DND-41 (cell line): ENCODE measurements at regions not wholly inside any gene's neighbourhood (a gene's known extent, or its start where the extent isn't known, plus 50 kb on each side); places are given as distances from the start of the nearest gene placed in this dataset.

ENCODE experiments used
- ATAC-seq: fragments of 200-7000 bp; cut with Tn5 transposase; 3 replicates; pipeline ENCODE4 v1.9.1; 2021; ENCODE audit warnings: low read depth; ENCODE audit not compliant: insufficient read depth
- DNase-seq: peaks from one replicate; pipeline ENCODE4 v3.0.0-alpha.2; 2020
- H2AFZ ChIP-seq: 2 replicates; pipeline ENCODE4 v1.6.0; 2012; ENCODE audit warnings: low read depth, low read length
- H3K27ac ChIP-seq: 2 replicates; pipeline ENCODE4 v1.5.1; 2012; ENCODE audit warnings: low read length, inconsistent platforms
- H3K27me3 ChIP-seq: fragments of 200-600 bp; sonication (generic); 2 replicates; pipeline ENCODE4 v1.6.0; 2012; ENCODE audit warnings: low read length, mild to moderate bottlenecking, inconsistent platforms; ENCODE audit not compliant: insufficient read depth, poor library complexity
- H3K36me3 ChIP-seq: 2 replicates; pipeline ENCODE4 v1.5.1; 2012; ENCODE audit warnings: low read length, inconsistent platforms; ENCODE audit not compliant: insufficient read depth
- H3K4me1 ChIP-seq: 2 replicates; pipeline ENCODE4 v1.5.1; 2012; ENCODE audit warnings: mild to moderate bottlenecking, low read length; ENCODE audit not compliant: insufficient read depth
- H3K4me2 ChIP-seq: 2 replicates; pipeline ENCODE4 v1.6.0; 2012; ENCODE audit warnings: mild to moderate bottlenecking, moderate library complexity, low read length, inconsistent platforms; ENCODE audit not compliant: insufficient read depth
- H3K4me3 ChIP-seq, 2 experiments: fragments of 200-600 bp in 1 of 2; shearing (Covaris generic) in 1 of 2; 2 replicates each; pipeline ENCODE4 v1.5.1; 2012 to 2016; ENCODE audit warnings: inconsistent platforms in 2 of 2, low read length in 2 of 2, mild to moderate bottlenecking in 2 of 2, low read depth in 1 of 2, moderate library complexity in 1 of 2
- H3K79me2 ChIP-seq: 2 replicates; pipeline ENCODE4 v1.6.0; 2012; ENCODE audit warnings: low read length, inconsistent platforms; ENCODE audit not compliant: insufficient read depth
- H3K9ac ChIP-seq: 2 replicates; pipeline ENCODE4 v1.6.0; 2012; ENCODE audit warnings: low read depth, mild to moderate bottlenecking, inconsistent platforms, low read length, moderate library complexity
- H3K9me3 ChIP-seq: 2 replicates; pipeline ENCODE4 v1.5.1; 2012; ENCODE audit warnings: low read length, moderate library complexity, mild to moderate bottlenecking, inconsistent platforms; ENCODE audit not compliant: insufficient read depth, severe bottlenecking
- H4K20me1 ChIP-seq: 2 replicates; pipeline ENCODE4 v1.6.0; 2012; ENCODE audit warnings: low read length; ENCODE audit not compliant: insufficient read depth
- EZH2 ChIP-seq: IDR thresholded peaks from 3 replicates; pipeline ENCODE4 v1.6.1; 2012; ENCODE audit warnings: borderline replicate concordance, low read depth, mild to moderate bottlenecking, moderate library complexity, low read length, inconsistent platforms; ENCODE audit not compliant: severe bottlenecking
- TF ChIP-seq, protein P1 (sequence below): IDR thresholded peaks from 2 replicates; pipeline ENCODE4 v1.5.1; 2012; ENCODE audit warnings: borderline replicate concordance, low read length, moderate library complexity, mild to moderate bottlenecking; ENCODE audit not compliant: poor library complexity, severe bottlenecking; ENCODE audit errors: extremely low read depth

DNA sequence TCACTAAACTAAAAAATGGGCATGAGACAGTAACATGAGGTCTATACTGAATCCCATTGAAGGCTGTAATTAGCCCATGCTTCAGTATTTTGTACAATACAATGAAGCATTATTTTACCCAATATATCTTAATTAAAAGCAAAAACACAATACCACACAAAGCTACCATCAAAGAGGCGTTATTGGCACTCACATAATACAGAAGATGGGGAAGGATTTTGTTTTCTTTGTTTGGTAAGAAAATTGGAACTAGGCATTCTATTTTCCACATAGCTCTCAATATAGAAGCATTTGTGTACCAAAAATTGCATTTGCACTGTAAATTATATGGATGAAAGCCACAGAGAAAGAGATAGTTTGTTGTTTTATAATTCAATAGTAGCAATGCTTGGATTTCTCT is 761.0 kb downstream of the EFNA5 start:
- Histone ChIP-seq H2AFZ (no peak overlapping the region), H3K36me3 (no peaks in the 10 kb centered on the region), H4K20me1 (no peaks in the 10 kb centered on the region), H3K79me2 (no peaks in the 10 kb centered on the region), H3K9ac (no peak overlapping the region), H3K4me3 (no peak overlapping the region), H3K9me3 (no peaks in the 10 kb centered on the region), H3K4me2 (no peak overlapping the region), H3K27me3 (no peaks in the 10 kb centered on the region), H3K4me1 (no peaks in the 10 kb centered on the region), H3K27ac (no peak overlapping the region)
- ATAC-seq (no peak), DNase-seq (no peak)
- no peak for TF ChIP-seq EZH2
- TF ChIP-seq, protein P1, sequence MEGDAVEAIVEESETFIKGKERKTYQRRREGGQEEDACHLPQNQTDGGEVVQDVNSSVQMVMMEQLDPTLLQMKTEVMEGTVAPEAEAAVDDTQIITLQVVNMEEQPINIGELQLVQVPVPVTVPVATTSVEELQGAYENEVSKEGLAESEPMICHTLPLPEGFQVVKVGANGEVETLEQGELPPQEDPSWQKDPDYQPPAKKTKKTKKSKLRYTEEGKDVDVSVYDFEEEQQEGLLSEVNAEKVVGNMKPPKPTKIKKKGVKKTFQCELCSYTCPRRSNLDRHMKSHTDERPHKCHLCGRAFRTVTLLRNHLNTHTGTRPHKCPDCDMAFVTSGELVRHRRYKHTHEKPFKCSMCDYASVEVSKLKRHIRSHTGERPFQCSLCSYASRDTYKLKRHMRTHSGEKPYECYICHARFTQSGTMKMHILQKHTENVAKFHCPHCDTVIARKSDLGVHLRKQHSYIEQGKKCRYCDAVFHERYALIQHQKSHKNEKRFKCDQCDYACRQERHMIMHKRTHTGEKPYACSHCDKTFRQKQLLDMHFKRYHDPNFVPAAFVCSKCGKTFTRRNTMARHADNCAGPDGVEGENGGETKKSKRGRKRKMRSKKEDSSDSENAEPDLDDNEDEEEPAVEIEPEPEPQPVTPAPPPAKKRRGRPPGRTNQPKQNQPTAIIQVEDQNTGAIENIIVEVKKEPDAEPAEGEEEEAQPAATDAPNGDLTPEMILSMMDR, result no peak

DNA sequence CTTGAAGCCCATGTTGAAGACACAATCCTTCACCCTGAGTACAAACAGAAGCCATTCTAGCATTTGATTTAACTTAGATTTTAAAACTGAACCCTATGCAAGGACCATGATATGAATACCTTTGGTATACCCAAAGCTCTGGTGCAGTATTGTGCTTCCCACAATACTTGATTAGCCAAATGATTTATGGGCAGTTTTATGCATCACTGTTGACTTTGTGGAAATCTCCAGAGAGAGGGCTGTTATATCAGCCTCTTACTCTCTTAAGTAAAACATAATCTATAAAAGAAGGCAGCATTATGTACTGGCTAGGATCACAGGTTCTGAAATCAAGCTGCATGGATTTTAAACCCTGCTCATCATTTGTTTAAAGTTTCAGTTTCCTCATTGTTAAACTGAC is 762.8 kb downstream of the EFNA5 start:
- Histone ChIP-seq H3K4me1 (no peaks in the 10 kb centered on the region), H3K4me3 (no peak overlapping the region), H2AFZ (no peak overlapping the region), H3K27ac (no peak overlapping the region), H3K27me3 (no peaks in the 10 kb centered on the region), H3K36me3 (no peaks in the 10 kb centered on the region), H3K9me3 (no peaks in the 10 kb centered on the region), H4K20me1 (no peaks in the 10 kb centered on the region), H3K9ac (no peak overlapping the region), H3K4me2 (no peak overlapping the region), H3K79me2 (no peaks in the 10 kb centered on the region)
- ATAC-seq (no peak), DNase-seq (no peak)
- TF ChIP-seq, protein P1, result no peak
- no peak for TF ChIP-seq EZH2

DNA sequence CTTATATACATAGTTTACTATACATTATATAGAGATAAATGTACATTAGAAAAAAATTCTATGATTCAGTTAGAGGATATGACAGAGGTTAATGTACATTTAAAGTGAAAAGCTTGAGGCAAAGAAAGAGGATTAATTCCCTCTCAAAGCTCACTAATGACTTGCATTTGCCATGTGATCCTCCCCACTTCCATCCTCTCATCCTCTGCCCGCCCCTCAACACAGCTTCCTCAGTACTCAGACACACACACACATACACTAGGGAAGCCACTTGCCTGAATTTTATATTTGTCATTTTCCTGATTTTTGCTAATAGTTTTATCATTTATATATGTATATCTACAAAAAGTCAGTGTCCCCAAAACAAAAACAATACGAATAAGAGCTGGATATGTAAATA is 764.5 kb downstream of the EFNA5 start:
- no peak overlapping the region for H2AFZ ChIP-seq
- H3K4me2 ChIP-seq, result no peak overlapping the region
- no peaks in the 10 kb centered on the region for H4K20me1 ChIP-seq
- H3K27me3 ChIP-seq, result no peaks in the 10 kb centered on the region
- H3K79me2 ChIP-seq, result no peaks in the 10 kb centered on the region
- ATAC-seq, result no peak
- no peak overlapping the region for H3K9ac ChIP-seq
- no peaks in the 10 kb centered on the region for H3K9me3 ChIP-seq
- H3K27ac ChIP-seq, result no peak overlapping the region
- H3K4me1 ChIP-seq, result no peaks in the 10 kb centered on the region
- H3K36me3 ChIP-seq, result no peaks in the 10 kb centered on the region
- H3K4me3 ChIP-seq, result no peak overlapping the region
- no peak for TF ChIP-seq EZH2
- TF ChIP-seq, protein P1, result no peak
- no peak for DNase-seq

DNA sequence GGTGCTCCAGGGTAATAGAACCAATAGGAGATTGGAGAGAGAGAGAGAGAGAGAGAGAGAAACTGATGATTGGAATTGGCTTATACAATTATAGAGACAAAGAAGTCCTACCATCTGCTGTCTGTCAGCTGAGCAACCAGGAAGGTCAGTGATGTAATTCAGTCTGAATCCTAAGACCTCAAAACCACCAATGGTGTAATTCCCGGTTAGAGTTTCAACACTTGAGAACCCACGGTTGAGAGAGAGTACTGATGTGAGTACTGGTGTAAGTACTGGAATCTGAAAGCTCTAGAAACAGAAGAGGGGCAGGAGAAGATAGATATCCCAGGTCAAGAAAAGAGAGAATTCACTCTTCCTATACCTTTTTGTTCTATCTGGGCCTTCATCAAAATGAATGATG is 775.8 kb downstream of the EFNA5 start:
- Histone ChIP-seq H3K79me2 (no peaks in the 10 kb centered on the region), H3K4me3 (no peak overlapping the region), H4K20me1 (no peaks in the 10 kb centered on the region), H3K27me3 (no peaks in the 10 kb centered on the region), H3K4me1 (no peaks in the 10 kb centered on the region), H3K9me3 (peaks cover 2% of the 10 kb centered on the region), H3K27ac (no peak overlapping the region), H3K36me3 (no peaks in the 10 kb centered on the region), H3K4me2 (no peak overlapping the region), H2AFZ (no peak overlapping the region), H3K9ac (no peak overlapping the region)
- ATAC-seq (no peak), DNase-seq (no peak)
- TF ChIP-seq, protein P1, result no peak
- TF ChIP-seq EZH2, result no peak
